HEK293 (cell line): ENCODE measurements at regions not wholly inside any gene's neighbourhood (a gene's known extent, or its start where the extent isn't known, plus 50 kb on each side); places are given as distances from the start of the nearest gene placed in this dataset.
"Not testable (repeated sequence)": the region's sequence is repeated elsewhere in the genome, so short reads cannot be mapped to it uniquely, and the experiment has no call there.

ENCODE experiments used
- CTCF ChIA-PET: fragments of 350-600 bp; formaldehyde crosslinking; extraction: SDS; loops from one replicate; lab custom pipeline; 2021; ENCODE audit warnings: antibody characterized with exemption; lab: Yijun Ruan, JAX
- POLR2A ChIA-PET: fragments of 300-600 bp; formaldehyde crosslinking; extraction: SDS; loops from one replicate; lab custom pipeline; 2020; ENCODE audit warnings: antibody characterized with exemption, inconsistent platforms; lab: Yijun Ruan, JAX
- H3K27ac ChIP-seq: fragments of 200-500 bp; sonication (Bioruptor generic); 2 replicates; pipeline ENCODE4 v1.5.1; 2014; ENCODE audit warnings: low read depth, low read length, control low read depth, inconsistent platforms; ENCODE audit errors: extremely low read depth
- H3K36me3 ChIP-seq, 2 experiments: fragments of 200-500 bp in 1 of 2; sonication (Bioruptor generic) in 1 of 2; 1 replicate in 1 of 2; 2 replicates in 1 of 2; pipeline ENCODE4 v1.5.1; 2014 to 2017; ENCODE audit warnings: inconsistent platforms in 2 of 2, low read length in 2 of 2; ENCODE audit not compliant: control insufficient read depth in 2 of 2, insufficient read depth in 1 of 2
- H3K4me1 ChIP-seq: fragments of 200-500 bp; sonication (Bioruptor generic); 2 replicates; pipeline ENCODE4 v1.5.1; 2014; ENCODE audit warnings: mild to moderate bottlenecking, low read length, inconsistent platforms; ENCODE audit not compliant: control insufficient read depth, insufficient read depth
- H3K4me3 ChIP-seq: 2 replicates; pipeline ENCODE4 v1.5.1; 2011; ENCODE audit warnings: low read depth, mild to moderate bottlenecking, control low read depth, low read length, moderate library complexity
- H3K9me3 ChIP-seq: fragments of 200-500 bp; sonication (Bioruptor generic); 2 replicates; pipeline ENCODE4 v1.5.1; 2014; ENCODE audit warnings: low read depth, low read length, inconsistent platforms; ENCODE audit not compliant: control insufficient read depth, insufficient read depth
- BCL11A ChIP-seq: fragments of 450-650 bp; formaldehyde crosslinking; IDR thresholded peaks from 2 replicates; pipeline ENCODE4 v1.5.1; 2016; ENCODE audit warnings: low read depth, missing biosample characterization, missing genetic modification characterization
- MYNN ChIP-seq: fragments of 450-650 bp; formaldehyde crosslinking; IDR thresholded peaks from 2 replicates; pipeline ENCODE4 v1.5.1; 2016; ENCODE audit warnings: missing biosample characterization, missing genetic modification characterization, borderline replicate concordance
- OVOL3 ChIP-seq: fragments of 450-650 bp; formaldehyde crosslinking; IDR thresholded peaks from 2 replicates; pipeline ENCODE4 v1.5.1; 2016; ENCODE audit warnings: missing biosample characterization, missing genetic modification characterization
- WT1 ChIP-seq: fragments of 450-650 bp; formaldehyde crosslinking; IDR thresholded peaks from 2 replicates; pipeline ENCODE4 v1.5.1; 2016; ENCODE audit warnings: missing biosample characterization, missing genetic modification characterization
- ZBTB8A ChIP-seq: fragments of 450-650 bp; formaldehyde crosslinking; IDR thresholded peaks from 2 replicates; pipeline ENCODE4 v1.5.1; 2016; ENCODE audit warnings: missing biosample characterization, missing genetic modification characterization
- ZNF10 ChIP-seq: fragments of 450-650 bp; formaldehyde crosslinking; IDR thresholded peaks from 2 replicates; pipeline ENCODE4 v1.5.1; 2017; ENCODE audit warnings: missing biosample characterization, missing genetic modification characterization
- ZNF133 ChIP-seq: fragments of 450-650 bp; formaldehyde crosslinking; IDR thresholded peaks from 2 replicates; pipeline ENCODE4 v1.5.1; 2016; ENCODE audit warnings: missing biosample characterization, missing genetic modification characterization
- ZNF19 ChIP-seq: fragments of 450-650 bp; formaldehyde crosslinking; IDR thresholded peaks from 2 replicates; pipeline ENCODE4; 2016; ENCODE audit warnings: missing biosample characterization, missing genetic modification characterization, low read depth
- ZNF221 ChIP-seq: fragments of 450-650 bp; formaldehyde crosslinking; IDR thresholded peaks from 2 replicates; pipeline ENCODE4 v1.5.1; 2017; ENCODE audit warnings: missing biosample characterization, missing genetic modification characterization, borderline replicate concordance
- ZNF23 ChIP-seq: fragments of 450-650 bp; formaldehyde crosslinking; IDR thresholded peaks from 2 replicates; pipeline ENCODE4 v1.5.1; 2016; ENCODE audit warnings: missing biosample characterization, missing genetic modification characterization, borderline replicate concordance
- ZNF391 ChIP-seq: fragments of 450-650 bp; formaldehyde crosslinking; IDR thresholded peaks from 2 replicates; pipeline ENCODE4 v1.5.1; 2016; ENCODE audit warnings: low read depth, missing biosample characterization, missing genetic modification characterization, borderline replicate concordance
- ZNF433 ChIP-seq: fragments of 450-650 bp; formaldehyde crosslinking; IDR thresholded peaks from 2 replicates; pipeline ENCODE4 v1.5.1; 2016; ENCODE audit warnings: missing biosample characterization, missing genetic modification characterization, low read depth
- ZNF529 ChIP-seq: fragments of 450-650 bp; formaldehyde crosslinking; IDR thresholded peaks from 2 replicates; pipeline ENCODE4 v1.5.1; 2017; ENCODE audit warnings: missing genetic modification characterization, missing biosample characterization; ENCODE audit not compliant: insufficient replicate concordance
- ZNF561 ChIP-seq: fragments of 450-650 bp; IDR thresholded peaks from 2 replicates; pipeline ENCODE4 v1.5.1; 2018; ENCODE audit warnings: missing biosample characterization, missing genetic modification characterization, borderline replicate concordance
- ZNF76 ChIP-seq: fragments of 450-650 bp; formaldehyde crosslinking; IDR thresholded peaks from 2 replicates; pipeline ENCODE4; 2016; ENCODE audit warnings: low read depth, missing biosample characterization, missing genetic modification characterization, borderline replicate concordance
- ZNF785 ChIP-seq: fragments of 450-650 bp; formaldehyde crosslinking; IDR thresholded peaks from 2 replicates; pipeline ENCODE4 v1.5.1; 2016; ENCODE audit warnings: missing biosample characterization, missing genetic modification characterization
- TF ChIP-seq, protein P1 (sequence below): fragments of 450-650 bp; IDR thresholded peaks from 2 replicates; pipeline ENCODE4 v1.5.1; 2018; ENCODE audit warnings: missing biosample characterization, mild to moderate bottlenecking, missing genetic modification characterization
- TF ChIP-seq, protein P2 (sequence below): fragments of 450-650 bp; formaldehyde crosslinking; conservative IDR thresholded peaks from 2 replicates; pipeline ENCODE4 v1.5.1; 2016; ENCODE audit warnings: low read depth, missing biosample characterization, missing genetic modification characterization
- TF ChIP-seq, protein P3 (sequence below): fragments of 450-650 bp; formaldehyde crosslinking; IDR thresholded peaks from 2 replicates; pipeline ENCODE4 v1.5.1; 2016; ENCODE audit warnings: missing biosample characterization, missing genetic modification characterization
- TF ChIP-seq, protein P4 (sequence below): fragments of 450-650 bp; formaldehyde crosslinking; IDR thresholded peaks from 2 replicates; pipeline ENCODE4 v1.5.1; 2016; ENCODE audit warnings: missing biosample characterization, missing genetic modification characterization

DNA sequence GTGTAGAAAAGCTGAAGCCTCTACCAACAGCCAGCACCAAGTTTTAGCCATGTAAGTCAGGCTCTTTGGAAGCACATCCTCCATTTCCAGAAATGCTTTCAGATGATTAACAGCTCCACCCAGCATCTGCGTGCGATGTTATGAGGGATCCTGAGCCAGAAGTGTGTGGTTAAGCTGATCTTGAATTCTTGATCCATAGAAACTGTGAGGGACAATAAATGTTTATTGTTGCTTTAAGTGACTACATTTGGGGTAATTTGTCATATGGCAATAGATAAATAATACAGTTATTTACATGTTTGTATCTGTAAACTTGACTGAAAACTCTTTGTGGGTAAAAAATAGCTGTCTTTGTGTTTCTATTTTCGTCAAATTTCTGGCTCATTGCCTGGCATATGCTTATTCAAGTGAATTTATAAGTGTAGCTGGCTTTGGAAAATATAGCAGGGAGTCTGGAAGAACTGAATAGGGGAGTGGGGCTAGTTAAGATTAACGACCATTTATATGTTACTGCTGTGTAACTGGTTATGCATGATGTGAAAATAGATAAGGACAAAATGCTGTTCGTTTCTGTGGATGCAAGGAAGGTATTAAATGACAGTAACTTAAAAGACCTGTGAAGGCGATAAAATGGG is 234.1 kb downstream of the LRRC70 start:
- no peaks in the 10 kb centered on the region for H3K36me3 ChIP-seq
- peaks cover 3% of the 10 kb centered on the region; the same call in 1 of the 2 replicates for H3K4me1 ChIP-seq
- H3K27ac ChIP-seq: no peak overlapping the region
- H3K4me3 ChIP-seq: no peak overlapping the region
- CTCF ChIA-PET: interaction anchor here (0.7 kb wide), 1 partner anchor 136 kb away, joined by 4 read pairs; no protein-coding TSS in a partner anchor
- no peaks in the 10 kb centered on the region for H3K9me3 ChIP-seq
- POLR2A ChIA-PET: no interaction called here
- TF ChIP-seq ZNF221 (tag by site-specific recombination): no peak
- TF ChIP-seq, protein P1, sequence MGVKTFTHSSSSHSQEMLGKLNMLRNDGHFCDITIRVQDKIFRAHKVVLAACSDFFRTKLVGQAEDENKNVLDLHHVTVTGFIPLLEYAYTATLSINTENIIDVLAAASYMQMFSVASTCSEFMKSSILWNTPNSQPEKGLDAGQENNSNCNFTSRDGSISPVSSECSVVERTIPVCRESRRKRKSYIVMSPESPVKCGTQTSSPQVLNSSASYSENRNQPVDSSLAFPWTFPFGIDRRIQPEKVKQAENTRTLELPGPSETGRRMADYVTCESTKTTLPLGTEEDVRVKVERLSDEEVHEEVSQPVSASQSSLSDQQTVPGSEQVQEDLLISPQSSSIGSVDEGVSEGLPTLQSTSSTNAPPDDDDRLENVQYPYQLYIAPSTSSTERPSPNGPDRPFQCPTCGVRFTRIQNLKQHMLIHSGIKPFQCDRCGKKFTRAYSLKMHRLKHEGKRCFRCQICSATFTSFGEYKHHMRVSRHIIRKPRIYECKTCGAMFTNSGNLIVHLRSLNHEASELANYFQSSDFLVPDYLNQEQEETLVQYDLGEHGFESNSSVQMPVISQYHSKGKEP (tag by site-specific recombination): peak; percentile 70; the same call in 1 of the 2 replicates
- no peak for TF ChIP-seq ZNF19 (tag by site-specific recombination)
- TF ChIP-seq ZNF433 (tag by site-specific recombination): no peak
- TF ChIP-seq BCL11A: no peak
- TF ChIP-seq ZBTB8A: no peak
- no peak for TF ChIP-seq ZNF529 (tag by site-specific recombination)
- no peak for TF ChIP-seq MYNN (tag by site-specific recombination)
- TF ChIP-seq ZNF76 (tag by site-specific recombination): no peak
- TF ChIP-seq WT1 (tag by site-specific recombination): peak; percentile 59
- no peak for TF ChIP-seq ZNF561 (tag by site-specific recombination)
- TF ChIP-seq, protein P2, sequence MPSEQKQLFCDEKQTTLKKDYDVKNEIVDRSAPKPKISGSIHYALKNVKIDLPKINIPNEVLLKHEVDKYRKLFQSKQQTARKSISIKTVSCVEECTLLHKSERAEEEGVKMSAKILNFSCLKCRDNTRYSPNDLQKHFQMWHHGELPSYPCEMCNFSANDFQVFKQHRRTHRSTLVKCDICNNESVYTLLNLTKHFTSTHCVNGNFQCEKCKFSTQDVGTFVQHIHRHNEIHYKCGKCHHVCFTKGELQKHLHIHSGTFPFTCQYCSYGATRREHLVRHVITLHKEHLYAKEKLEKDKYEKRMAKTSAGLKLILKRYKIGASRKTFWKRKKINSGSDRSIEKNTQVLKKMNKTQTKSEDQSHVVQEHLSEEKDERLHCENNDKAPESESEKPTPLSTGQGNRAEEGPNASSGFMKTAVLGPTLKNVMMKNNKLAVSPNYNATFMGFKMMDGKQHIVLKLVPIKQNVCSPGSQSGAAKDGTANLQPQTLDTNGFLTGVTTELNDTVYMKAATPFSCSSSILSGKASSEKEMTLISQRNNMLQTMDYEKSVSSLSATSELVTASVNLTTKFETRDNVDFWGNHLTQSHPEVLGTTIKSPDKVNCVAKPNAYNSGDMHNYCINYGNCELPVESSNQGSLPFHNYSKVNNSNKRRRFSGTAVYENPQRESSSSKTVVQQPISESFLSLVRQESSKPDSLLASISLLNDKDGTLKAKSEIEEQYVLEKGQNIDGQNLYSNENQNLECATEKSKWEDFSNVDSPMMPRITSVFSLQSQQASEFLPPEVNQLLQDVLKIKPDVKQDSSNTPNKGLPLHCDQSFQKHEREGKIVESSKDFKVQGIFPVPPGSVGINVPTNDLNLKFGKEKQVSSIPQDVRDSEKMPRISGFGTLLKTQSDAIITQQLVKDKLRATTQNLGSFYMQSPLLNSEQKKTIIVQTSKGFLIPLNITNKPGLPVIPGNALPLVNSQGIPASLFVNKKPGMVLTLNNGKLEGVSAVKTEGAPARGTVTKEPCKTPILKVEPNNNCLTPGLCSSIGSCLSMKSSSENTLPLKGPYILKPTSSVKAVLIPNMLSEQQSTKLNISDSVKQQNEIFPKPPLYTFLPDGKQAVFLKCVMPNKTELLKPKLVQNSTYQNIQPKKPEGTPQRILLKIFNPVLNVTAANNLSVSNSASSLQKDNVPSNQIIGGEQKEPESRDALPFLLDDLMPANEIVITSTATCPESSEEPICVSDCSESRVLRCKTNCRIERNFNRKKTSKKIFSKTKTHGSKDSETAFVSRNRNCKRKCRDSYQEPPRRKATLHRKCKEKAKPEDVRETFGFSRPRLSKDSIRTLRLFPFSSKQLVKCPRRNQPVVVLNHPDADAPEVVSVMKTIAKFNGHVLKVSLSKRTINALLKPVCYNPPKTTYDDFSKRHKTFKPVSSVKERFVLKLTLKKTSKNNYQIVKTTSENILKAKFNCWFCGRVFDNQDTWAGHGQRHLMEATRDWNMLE (tag by site-specific recombination): no peak
- TF ChIP-seq ZNF133: no peak
- TF ChIP-seq, all 188 proteins: peak for 2

DNA sequence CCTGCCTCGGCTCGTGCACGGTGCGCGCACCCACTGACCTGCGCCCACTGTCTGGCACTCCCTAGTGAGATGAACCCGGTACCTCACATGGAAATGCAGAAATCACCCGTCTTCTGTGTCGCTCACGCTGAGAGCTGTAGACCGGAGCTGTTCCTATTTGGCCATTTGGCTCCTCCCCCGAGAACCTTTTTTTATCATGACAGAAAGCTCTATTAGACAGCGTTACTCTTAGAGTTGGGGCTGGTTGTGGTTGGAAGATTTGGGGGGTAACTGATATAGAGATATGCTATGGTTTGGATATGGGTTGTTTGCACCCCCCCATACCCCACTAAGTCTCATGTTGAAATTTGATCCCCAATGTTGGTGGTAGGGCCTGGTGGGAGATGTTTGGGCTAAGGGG is 226.2 kb downstream of the LRRC70 start:
- H3K36me3 ChIP-seq, H3K27ac ChIP-seq, CTCF ChIA-PET, H3K4me1 ChIP-seq, H3K4me3 ChIP-seq, H3K9me3 ChIP-seq, POLR2A ChIA-PET: not testable (repeated sequence)

DNA sequence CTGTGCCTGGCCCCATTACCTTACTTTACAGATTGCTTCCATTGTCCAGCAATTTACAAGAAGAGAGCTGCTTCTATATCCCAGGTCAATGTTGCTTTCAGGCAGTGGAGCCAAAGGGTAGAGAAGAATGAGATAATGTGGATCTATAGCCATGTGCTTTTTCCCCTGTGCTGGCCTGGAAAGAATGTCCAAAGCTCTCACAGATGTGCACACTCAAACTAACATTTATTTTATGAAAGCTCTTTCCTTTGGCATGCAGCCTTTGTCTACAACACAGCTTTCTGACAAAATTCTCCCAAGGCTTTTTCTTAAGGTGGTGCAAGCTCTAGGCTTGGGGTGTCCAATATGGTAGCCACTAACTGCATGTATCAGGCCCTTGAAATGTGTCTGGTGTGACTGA is 217.3 kb downstream of the LRRC70 start:
- Histone ChIP-seq H3K4me1 (no peaks in the 10 kb centered on the region), H3K36me3 (no peaks in the 10 kb centered on the region), H3K9me3 (no peaks in the 10 kb centered on the region), H3K27ac (no peak overlapping the region), H3K4me3 (no peak overlapping the region)
- POLR2A ChIA-PET: no interaction called here
- CTCF ChIA-PET: no interaction called here
- TF ChIP-seq, protein P3, sequence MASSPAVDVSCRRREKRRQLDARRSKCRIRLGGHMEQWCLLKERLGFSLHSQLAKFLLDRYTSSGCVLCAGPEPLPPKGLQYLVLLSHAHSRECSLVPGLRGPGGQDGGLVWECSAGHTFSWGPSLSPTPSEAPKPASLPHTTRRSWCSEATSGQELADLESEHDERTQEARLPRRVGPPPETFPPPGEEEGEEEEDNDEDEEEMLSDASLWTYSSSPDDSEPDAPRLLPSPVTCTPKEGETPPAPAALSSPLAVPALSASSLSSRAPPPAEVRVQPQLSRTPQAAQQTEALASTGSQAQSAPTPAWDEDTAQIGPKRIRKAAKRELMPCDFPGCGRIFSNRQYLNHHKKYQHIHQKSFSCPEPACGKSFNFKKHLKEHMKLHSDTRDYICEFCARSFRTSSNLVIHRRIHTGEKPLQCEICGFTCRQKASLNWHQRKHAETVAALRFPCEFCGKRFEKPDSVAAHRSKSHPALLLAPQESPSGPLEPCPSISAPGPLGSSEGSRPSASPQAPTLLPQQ (tag by site-specific recombination): no peak
- TF ChIP-seq ZNF23 (tag by site-specific recombination) (no peak), ZNF10 (no peak), OVOL3 (tag by site-specific recombination) (no peak), ZNF391 (tag by site-specific recombination) (no peak), ZNF785 (no peak)
- TF ChIP-seq, protein P4, sequence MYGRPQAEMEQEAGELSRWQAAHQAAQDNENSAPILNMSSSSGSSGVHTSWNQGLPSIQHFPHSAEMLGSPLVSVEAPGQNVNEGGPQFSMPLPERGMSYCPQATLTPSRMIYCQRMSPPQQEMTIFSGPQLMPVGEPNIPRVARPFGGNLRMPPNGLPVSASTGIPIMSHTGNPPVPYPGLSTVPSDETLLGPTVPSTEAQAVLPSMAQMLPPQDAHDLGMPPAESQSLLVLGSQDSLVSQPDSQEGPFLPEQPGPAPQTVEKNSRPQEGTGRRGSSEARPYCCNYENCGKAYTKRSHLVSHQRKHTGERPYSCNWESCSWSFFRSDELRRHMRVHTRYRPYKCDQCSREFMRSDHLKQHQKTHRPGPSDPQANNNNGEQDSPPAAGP (tag by site-specific recombination): no peak
